ENCODE measurements at regions not wholly inside any gene's neighbourhood (a gene's known extent, or its start where the extent isn't known, plus 50 kb on each side); places are given as distances from the start of the nearest gene placed in this dataset.

DNA sequence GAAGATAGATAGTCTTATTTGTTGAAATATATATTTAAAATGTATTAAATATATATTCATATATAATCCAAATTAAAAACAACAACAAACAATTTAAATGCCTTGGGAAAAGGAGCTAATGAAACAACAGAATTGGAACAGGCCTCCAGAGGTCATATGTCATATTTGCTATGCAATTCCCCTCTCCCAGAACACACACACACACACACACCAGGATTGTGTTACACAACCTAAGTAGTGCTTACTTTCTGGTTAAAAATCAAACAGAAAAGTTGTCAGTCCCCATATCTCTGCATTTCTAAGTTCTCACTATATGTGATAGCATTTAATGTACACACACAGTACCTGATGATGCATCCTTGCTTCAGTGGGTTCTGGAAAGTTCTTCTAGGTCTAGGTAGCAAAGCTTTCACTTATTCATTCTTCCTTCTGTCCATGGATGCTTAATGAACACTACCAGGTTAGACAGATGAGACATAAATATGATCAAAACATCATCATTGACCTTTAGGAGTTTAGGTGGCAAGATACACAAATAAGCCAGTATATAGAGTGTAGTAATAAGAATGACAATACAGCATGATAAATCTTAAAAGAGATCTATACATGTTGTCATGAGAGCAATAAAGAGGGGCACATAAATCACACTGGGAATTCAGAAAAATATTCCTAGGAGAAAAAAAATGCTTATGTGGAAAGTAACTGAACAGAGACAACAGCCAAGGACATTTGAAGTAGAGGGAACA lies 662.8 kb downstream of the PTPRC start:
- Mint-ChIP-seq H3K36me3 (no peaks in the 10 kb centered on the region), H3K4me3 (no peak overlapping the region), H3K9me3 (no peaks in the 10 kb centered on the region), H3K4me1 (no peaks in the 10 kb centered on the region), H3K27ac (no peak overlapping the region), H3K27me3 (ENCODE audit: insufficient read depth, low read depth) (no peaks in the 10 kb centered on the region)
- Histone ChIP-seq H3K27ac (no peak overlapping the region), H3K36me3 (no peaks in the 10 kb centered on the region), H3K4me1 (no peaks in the 10 kb centered on the region), H3K4me2 (no peak overlapping the region), H3F3A (ENCODE audit: low read depth) (no peaks in the 10 kb centered on the region), H4K20me1 (ENCODE audit: low read depth) (no peaks in the 10 kb centered on the region), H2AFZ (replicated peaks) (no peak overlapping the region), H3K4me3 (no peak overlapping the region), H3K27me3 (no peaks in the 10 kb centered on the region), H3K9ac (no peak overlapping the region), H3K79me2 (ENCODE audit: low read depth) (no peaks in the 10 kb centered on the region), H3K9me3 (ENCODE audit: low read depth) (no peaks in the 10 kb centered on the region)
- DNase-seq (ENCODE audit: low spot score), result no peak
- TF ChIP-seq EZH2phosphoT487 (IDR thresholded peaks at IDR 0.05) (no peak), CTCF (IDR thresholded peaks at IDR 0.05) (no peak), EZH2 (IDR thresholded peaks at IDR 0.05) (no peak)

DNA sequence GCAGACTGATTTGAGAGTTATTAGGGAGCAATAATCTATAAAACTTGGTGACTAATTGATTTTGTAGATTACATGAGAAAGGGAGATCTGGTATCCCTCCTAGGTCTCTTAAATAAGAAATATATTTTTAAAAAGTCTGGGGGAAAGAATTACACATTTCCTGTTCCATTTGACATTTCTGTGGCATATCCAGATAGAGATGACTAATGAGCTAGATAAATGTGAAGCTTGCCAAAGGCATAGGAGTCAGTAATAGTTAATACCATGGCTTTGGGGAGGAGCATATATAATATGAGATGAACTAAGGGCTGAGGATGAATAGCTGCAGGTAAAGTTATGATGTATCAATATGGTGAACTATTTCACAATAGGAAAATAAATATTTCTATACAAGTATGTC lies 663.7 kb downstream of the PTPRC start:
- Histone ChIP-seq H3K4me2 (no peak overlapping the region), H4K20me1 (ENCODE audit: low read depth) (no peaks in the 10 kb centered on the region), H3K27me3 (no peaks in the 10 kb centered on the region), H3K27ac (no peak overlapping the region), H3K9ac (no peak overlapping the region), H3K79me2 (ENCODE audit: low read depth) (no peaks in the 10 kb centered on the region), H3K4me1 (no peaks in the 10 kb centered on the region), H3F3A (ENCODE audit: low read depth) (no peaks in the 10 kb centered on the region), H3K36me3 (no peaks in the 10 kb centered on the region), H2AFZ (replicated peaks) (no peak overlapping the region), H3K4me3 (no peak overlapping the region), H3K9me3 (ENCODE audit: low read depth) (no peaks in the 10 kb centered on the region)
- Mint-ChIP-seq H3K27ac (no peak overlapping the region), H3K4me1 (no peaks in the 10 kb centered on the region), H3K4me3 (no peak overlapping the region), H3K36me3 (no peaks in the 10 kb centered on the region), H3K27me3 (ENCODE audit: insufficient read depth, low read depth) (no peaks in the 10 kb centered on the region), H3K9me3 (no peaks in the 10 kb centered on the region)
- DNase-seq (ENCODE audit: low spot score), result no peak
- TF ChIP-seq EZH2 (IDR thresholded peaks at IDR 0.05) (no peak), EZH2phosphoT487 (IDR thresholded peaks at IDR 0.05) (no peak), CTCF (IDR thresholded peaks at IDR 0.05) (no peak)

GRCh38 chr1:199303035-199303434 lies 664.2 kb downstream of the PTPRC start:
- Histone ChIP-seq H3K4me2 (no peak overlapping the region), H3K9me3 (ENCODE audit: low read depth) (no peaks in the 10 kb centered on the region), H3F3A (ENCODE audit: low read depth) (no peaks in the 10 kb centered on the region), H3K4me1 (no peaks in the 10 kb centered on the region), H3K27ac (no peak overlapping the region), H3K4me3 (no peak overlapping the region), H3K9ac (no peak overlapping the region), H3K27me3 (no peaks in the 10 kb centered on the region), H3K36me3 (no peaks in the 10 kb centered on the region), H4K20me1 (ENCODE audit: low read depth) (no peaks in the 10 kb centered on the region), H3K79me2 (ENCODE audit: low read depth) (no peaks in the 10 kb centered on the region), H2AFZ (replicated peaks) (no peak overlapping the region)
- no peak for DNase-seq (ENCODE audit: low spot score)
- no peak overlapping the region for H3K27ac Mint-ChIP-seq
- peaks cover 2% of the 10 kb centered on the region for H3K4me1 Mint-ChIP-seq
- no peak overlapping the region for H3K4me3 Mint-ChIP-seq
- TF ChIP-seq EZH2 (IDR thresholded peaks at IDR 0.05) (no peak), EZH2phosphoT487 (IDR thresholded peaks at IDR 0.05) (no peak), CTCF (IDR thresholded peaks at IDR 0.05) (no peak)
- H3K9me3 Mint-ChIP-seq, result no peaks in the 10 kb centered on the region
- H3K36me3 Mint-ChIP-seq, result no peaks in the 10 kb centered on the region
- no peaks in the 10 kb centered on the region for H3K27me3 Mint-ChIP-seq (ENCODE audit: insufficient read depth, low read depth)

All from neural progenitor cell (in vitro differentiated cells).